CD4-positive, alpha-beta T cell treated with Interleukin-12 subunit alpha and Interleukin-12 subunit beta, for 1 hour (primary cell): ENCODE measurements at regions not wholly inside any gene's neighbourhood (a gene's known extent, or its start where the extent isn't known, plus 50 kb on each side); places are given as distances from the start of the nearest gene placed in this dataset.

Source experiments
- DNase-seq: peaks from one replicate; pipeline ENCODE4 v3.0.0-alpha.2; 2020

DNA sequence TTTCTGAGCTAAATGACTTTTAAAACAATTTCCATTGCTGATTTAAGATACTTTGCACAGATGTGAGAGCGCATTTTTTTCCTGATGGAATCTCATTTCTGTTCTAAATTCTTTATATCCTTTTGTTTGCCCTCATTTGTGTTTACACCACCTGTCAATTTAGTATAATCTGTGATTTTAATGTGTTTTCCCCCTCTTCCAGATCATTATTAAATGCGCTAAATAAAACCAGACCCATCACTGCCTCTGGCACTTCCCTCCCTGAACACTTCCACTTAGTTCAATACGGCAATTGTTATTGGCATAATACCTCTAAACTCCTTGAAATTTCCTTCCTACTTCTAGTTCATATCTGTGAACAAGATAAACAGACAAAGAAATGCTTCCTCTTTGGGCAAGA lies 186.9 kb upstream of the ADGRL2 start:
- no peak for DNase-seq

DNA sequence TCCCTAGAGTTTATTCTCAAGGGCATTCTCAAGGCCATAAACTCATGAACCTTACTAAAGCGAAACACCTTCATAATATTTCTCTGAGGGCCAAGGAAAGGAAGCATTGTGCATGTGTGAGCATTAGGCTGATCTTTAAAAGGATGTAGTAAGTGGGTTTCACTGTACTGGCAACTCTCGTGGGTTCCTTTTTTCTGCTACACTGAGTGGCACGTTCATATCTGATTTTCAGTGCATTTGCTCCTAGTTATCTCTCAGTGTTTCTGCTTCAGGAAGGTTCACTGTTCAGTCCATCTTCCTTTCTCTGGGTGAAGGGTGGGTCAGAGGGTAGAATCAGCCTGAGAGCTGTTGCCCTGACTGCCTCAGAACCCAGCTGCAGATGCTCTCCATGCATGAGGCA lies 192.8 kb upstream of the ADGRL2 start:
- no peak for DNase-seq

DNA sequence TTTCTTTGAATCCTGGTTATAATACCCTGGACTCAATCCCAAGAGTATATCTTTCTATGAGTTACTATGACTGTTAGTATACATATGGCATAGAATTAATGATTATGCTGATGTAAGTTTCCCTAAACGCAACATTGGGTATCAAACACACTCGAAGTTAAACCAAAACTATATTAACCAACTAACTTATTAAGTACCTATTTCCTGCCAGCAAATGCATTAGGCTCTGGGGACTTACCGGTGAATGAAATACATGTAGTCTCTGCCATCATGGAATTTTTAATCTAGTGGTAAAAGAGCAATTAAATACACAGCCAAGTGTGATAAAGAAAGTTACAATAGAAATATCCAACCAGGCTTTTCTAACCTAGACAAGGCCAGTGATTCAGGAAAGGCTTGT lies 193.6 kb upstream of the ADGRL2 start:
- DNase-seq, result no peak

DNA sequence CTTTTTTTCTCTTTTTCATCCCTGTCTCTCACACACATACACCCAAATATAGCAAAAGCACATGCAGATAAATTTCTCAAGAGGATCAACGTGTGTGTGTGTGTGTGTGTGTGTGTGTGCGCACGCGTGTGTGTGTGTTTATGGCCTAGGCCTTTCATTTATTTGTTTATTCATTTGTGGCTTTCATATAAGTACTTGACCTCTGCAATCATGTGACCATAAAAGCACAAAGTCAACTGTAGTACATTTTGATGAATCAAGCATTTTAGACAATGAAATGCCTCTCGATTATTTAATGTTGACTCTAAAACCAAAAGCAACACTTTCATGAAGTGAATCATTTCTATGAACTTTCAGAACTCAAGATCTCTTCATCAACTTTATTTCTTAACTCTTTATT lies 194.1 kb upstream of the ADGRL2 start:
- DNase-seq, result no peak

DNA sequence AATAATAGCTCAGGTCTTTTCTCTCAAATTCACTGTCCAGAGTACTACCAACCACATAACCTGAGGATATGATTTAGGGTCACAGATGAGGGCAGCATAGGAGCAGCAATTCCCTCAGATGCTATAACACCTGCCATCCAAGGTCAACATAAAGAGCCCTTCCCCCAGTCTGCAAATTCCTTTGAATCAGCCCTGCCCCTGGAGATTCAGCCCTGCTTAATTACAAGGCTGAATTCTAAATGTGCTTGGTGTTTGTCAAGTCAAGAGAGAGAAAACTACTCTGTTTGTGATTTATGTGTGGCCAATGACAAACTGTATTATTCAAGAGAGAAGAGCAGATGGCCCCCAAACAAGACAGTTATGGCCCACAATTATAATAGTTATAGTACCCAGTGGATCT lies 195.7 kb upstream of the ADGRL2 start:
- no peak for DNase-seq

DNA sequence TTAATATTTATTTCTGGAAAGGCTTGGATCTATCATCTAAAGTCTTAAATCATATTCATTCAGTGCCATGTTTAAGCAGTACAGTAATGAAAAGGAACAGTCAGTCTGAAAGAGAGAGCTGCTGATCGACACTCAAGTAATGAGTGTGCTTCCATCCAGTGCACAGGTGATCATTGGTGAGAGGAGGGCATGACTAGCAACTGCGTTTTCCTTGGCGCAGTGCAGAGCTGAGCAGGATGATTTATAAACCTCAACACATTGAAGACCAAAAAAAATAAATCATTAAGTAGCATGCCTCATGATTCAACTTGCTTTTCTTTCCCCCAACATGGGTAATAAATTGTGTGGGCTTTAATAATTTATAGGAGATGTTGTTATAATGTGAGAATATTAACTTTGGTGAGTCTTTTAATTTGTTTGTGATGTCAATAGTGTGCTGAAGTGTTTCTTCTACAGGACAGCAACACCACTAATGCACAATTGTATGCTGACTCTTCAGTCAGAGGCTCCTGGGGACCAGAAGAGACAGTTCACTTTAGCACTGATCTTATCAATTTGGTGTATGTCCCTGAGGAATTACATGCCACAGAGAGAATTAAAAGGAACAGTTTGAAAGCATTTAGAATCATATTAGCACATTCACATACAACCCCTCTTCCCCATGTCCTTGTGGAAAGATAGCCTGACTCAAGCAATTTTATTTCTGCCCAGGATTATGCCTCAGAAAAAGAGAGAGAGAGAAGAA lies 199.7 kb upstream of the ADGRL2 start:
- DNase-seq, result no peak

DNA sequence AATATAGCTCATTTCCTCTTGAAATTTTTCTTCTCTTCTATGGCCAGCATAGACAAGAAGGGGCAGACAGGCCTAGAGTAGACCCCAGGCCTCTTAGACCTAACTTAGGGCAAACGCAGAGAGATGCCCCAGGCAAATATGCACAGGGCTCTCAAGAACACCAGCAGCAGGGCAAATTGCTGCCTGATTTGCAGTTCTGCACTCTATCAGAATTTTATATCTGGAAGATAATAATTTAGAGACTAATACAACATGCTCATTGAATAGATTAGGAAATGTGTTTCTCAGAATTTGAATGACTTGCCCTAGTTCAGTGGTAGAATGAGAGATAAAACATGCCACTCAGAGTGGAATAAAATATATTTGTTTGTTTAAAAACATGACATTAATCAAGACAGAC lies 200.4 kb upstream of the ADGRL2 start:
- DNase-seq, result no peak

DNA sequence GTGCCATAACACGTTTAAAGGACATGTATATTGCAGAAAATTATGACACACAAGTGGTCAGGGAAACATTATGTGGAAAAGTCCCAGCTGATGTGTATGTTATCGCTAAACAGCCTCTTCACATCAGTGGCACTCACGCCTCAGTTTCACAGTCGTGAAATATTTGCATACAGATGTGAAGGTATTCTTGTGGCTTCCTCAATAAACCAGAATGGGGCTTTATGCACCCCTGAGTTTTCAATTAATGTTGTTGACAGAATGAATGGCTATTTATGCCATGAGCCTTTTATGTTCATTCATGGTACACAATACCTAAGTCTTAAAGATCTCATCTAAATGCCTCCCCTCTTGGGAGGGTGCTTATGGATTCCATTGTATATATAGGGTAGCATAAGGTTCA lies 202.1 kb upstream of the ADGRL2 start:
- no peak for DNase-seq

DNA sequence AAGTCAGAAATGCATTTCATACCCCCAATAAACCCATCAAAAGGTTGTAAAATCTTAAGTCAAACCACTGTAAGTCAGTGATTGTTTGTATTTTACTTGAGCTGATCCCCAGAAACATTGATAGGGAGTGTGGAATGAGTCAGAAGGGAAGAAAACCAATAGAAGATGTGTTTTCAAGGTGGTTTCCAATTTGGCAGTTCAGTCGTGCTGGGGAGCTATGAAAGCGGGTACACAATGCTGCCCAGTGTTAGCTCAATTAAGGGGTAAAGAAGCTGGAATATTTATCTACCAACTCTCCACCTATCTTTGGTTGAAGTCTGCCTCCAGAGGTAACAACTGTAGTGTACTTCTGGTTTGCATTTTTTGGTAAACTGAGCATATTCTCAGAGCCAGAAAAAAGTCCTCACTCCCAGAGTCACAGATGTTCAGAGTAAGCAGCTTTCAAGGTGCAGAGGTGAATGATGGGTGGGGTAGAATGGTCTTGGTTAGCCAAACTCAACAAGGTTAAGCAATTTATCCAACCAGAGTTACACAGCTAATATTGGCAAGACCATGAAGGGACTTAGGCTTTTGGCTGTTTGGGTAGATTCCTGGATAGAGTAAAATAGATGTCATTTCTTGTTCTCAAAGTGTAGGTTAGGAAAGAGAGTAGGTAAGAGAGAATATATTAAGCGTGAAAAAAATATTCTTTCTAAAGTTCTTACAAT lies 202.9 kb upstream of the ADGRL2 start:
- DNase-seq, result no peak

DNA sequence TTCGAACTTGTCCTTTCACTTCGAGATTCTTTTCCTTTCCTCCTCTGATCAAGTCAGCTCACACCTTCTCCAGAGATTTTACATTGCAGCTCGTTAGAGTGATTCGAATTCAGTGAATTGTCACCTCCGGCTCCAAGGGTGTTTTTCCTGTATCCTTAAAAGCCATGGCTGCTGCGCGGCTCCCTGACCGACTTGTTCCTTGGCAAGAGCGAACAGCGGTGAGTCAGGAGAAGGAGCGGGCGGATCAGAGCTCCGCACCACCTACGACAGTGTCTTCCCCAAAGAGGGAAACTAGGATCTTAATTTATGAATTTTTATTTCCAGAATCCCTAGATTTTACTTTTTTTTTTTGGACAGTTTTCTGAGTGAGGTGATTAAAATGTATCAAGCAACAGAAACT lies 204.4 kb upstream of the ADGRL2 start:
- DNase-seq, result no peak

DNA sequence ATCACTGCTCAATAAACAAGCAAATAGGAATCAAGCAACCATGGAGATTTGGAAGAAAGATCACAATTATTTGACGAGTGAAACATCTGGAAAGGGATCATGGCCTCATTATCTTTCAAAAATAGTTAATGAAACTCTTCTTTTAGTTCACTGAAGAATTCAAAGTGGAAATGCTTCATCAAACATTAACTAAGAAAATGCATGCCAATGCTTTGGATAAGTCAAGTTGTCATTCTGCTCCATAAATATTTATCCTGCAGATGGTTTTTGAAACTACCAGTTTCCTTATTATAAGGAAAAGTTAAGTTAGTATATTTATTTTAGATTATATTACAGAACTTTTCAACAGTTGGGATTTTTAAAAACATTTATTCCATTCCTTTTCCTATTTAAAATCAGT lies 206.5 kb upstream of the ADGRL2 start:
- no peak for DNase-seq

DNA sequence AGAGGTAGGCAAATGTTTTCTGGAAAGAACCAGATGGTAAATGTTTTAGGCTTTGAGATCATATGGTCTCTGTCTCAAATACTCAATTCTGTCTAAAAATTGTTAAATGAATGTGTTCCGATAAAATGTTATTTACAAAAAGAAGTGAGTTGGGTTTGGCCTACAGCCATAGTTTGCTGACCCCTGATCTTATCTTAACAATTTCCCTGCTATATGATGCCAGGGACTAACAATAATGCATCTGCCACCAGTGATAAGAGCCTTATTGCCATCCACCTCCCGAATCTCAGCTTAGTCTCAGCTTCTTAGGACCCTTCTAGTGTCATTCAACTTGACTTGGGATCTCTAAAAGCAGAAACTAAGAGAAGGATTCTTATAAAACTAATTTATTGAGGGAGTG lies 208.5 kb upstream of the ADGRL2 start:
- DNase-seq, result no peak

DNA sequence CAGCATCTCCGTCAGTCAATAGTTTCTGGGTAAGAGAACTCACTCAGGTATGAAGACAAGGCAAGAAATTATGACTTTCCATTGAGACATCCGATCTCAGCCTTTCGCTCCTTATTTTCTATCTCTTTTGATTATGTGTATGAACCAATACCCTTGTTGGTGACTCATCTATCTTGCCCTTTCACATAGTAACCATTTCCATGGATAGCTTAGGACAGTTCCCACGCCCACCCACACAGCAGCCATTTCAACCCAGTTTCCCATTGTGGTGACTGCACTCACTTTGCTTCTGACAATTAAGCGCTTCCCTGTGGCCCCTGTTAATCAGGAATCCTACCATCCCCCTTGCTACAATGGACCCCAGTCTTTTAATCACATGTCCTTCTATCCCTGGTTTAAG lies 210.6 kb upstream of the ADGRL2 start:
- no peak for DNase-seq

DNA sequence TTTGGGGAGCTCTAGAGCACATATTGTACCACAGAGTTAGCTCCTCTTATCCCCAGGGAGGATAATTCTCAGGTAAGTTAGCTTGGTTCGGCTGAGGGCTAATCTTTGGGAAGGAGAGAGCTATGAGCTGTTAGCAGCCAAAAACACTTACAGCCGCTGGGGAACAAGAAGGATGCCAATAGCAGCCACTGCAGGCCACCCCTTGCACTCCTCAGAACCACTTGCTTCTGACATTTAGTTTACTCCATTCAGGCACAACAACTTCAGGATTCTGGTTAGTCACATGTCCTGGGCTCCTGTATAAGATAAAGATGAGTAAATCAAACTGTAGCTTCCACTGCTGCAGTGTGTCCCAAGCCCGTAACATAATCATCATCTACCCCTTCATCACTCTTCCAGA lies 212.6 kb upstream of the ADGRL2 start:
- no peak for DNase-seq

DNA sequence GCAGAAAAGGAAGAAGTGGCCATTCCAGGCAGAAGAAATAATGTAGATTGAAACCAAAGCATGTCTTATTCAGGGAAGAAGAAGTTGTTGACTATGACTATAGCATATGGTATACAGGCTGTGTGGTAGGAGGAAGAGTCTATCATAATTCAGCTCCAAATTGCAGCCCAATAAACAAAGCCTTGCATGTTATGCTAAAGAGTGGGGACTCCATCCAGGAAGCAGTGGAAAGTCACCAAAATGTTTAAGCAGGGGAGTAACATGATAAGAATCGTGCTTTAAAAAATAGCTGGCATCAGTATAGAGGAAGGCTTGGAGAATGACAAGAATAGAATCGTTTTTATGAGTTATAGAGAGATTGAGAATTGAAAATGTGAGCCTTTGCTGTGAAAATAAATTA lies 213.3 kb upstream of the ADGRL2 start:
- DNase-seq, result no peak

DNA sequence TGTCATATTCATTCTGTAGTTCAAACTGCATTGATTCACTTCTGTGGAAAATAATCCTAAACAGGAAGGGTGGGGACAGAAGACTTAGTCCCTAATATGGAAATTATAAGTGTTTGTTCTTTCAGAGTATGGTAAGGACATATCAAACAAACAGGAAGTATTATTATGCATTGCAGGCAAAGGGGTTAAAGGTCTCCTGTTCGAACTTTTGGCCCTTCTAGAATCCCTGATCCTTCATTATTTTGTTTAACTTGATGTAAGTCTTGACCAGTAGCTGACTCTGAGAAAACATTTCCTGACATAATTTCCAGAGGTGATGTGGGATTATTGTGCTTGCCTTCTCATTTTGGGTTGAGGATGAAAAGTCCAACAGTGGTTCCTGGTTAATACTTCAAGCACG lies 215.4 kb upstream of the ADGRL2 start:
- DNase-seq, result no peak

DNA sequence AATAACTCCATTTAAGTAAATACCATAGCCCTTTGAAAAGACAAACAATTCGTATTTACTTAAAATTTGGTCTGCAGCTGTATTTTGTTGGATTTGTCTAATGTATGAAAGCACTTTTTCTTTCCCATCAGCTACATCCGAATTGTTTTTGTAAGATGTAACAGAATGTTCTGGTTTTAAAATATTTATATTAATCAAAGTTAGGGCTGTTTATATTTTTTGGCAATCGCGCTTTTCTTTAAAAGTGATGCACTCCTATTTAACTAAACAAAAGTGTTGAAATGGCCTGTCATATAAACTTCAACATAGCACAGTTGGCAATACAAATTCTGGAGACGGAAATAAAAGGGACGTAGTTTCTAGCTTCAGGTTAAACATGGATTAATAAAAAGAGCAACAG lies 216.3 kb upstream of the ADGRL2 start:
- no peak for DNase-seq

DNA sequence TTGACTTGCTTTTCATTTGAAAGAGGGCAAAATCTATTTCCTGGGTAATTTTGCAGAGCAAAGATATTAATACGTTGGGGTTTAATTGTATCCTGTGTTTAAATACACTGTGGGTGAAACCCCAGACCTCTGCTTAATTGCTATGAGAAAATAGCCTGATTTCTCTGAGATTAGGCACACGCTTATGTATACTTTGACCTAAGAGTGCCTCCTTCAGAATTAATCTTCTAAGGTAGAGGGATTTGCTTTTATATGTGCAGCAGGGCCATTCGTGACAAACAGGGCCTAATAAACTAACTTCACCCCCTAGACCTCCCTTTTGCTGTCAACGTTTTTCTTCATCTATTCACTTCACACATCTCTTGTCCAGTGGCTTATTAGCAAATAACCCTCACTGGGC lies 216.9 kb upstream of the ADGRL2 start:
- DNase-seq, result no peak

DNA sequence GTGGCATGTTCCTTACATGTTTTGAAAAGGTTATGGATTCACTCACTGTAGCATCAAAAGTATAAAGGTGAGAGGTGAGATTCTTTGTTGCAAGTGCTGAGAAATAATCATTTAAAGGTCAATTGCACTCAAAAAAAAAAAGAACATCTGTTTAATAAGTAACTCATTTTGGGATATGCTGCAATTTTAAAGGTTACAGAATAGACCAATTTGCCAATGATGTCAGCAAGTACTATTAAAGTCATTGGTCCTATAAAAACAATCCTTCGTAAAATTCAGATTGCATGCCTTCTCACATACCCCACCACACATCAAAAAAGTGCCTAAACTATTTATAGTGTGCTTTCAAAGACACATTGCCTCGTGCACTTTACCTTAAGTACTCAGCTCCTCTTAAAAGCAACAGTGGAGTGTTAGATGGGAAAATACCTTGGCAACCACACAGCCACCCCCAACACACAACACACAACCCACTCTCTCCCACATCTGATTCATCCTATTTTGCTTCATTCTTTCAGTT lies 218.2 kb upstream of the ADGRL2 start:
- no peak for DNase-seq

DNA sequence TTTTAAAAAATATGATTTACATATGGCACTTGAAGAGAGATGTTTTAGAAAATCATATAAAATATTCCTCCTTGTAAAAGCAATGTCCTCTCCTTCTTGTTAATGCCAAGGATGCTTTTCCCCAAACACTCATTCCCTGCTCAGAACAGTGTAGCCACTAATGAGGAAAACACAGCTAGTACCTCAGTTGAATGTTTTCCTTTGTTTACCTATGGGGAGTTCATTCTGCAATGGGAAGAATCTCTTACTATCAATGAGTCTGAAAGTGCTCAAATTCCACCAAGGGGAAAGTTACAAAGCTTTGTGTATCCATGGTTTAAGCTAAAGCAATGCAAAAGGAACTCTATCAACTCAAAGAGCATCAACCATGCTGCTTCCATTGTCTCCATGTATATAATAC lies 221.9 kb upstream of the ADGRL2 start:
- DNase-seq, result no peak

DNA sequence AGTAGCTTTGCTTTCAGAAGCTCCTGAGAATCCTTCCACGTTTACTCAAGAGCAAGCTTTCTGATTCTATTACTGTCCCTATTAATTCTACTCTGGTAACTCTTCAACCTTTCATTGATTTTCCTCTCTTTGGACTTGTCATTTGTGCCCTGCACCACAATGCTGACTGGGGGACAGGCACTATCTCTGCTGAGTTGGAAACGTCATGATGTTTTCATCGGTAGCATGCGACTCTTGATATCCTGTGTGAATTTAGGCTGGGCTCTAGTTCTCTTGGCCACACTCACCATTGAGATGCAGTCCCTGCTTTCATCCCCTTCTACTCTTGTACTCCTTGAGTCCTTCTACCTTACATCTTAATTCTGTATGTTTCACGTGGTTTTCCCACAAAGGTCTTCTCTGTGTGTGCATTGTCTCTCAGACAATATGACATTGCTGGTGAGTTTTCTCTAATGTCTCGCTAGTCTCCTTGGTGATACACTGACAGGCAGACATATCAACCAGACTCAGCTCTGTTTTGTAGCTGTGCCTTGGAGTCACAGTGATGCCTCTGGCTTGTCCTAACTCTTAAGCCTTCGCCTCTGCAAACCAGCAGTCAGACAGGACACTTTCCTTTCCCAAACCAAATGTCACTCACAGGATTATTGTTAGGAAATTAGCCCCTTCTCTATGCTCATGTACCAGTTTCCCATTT lies 223.6 kb upstream of the ADGRL2 start:
- no peak for DNase-seq

DNA sequence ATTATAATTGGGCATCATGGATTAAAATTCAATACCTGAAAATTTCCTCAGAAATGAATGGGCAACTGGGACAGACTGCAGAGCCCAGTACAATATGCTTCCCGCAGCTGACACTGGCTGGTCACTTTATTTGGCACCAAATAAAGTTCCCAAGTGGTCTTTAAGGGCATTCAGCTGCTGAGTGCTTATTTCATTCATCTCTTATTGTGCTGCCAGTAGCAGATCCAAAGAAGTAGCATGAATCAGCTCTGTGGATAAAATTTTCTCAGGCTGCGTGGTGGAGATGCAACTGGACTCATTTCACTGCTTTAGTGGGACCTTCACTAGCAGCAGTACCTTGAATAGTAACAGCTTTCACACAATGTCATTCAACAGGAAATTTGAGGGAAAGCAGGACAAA lies 226.3 kb upstream of the ADGRL2 start:
- DNase-seq, result no peak

DNA sequence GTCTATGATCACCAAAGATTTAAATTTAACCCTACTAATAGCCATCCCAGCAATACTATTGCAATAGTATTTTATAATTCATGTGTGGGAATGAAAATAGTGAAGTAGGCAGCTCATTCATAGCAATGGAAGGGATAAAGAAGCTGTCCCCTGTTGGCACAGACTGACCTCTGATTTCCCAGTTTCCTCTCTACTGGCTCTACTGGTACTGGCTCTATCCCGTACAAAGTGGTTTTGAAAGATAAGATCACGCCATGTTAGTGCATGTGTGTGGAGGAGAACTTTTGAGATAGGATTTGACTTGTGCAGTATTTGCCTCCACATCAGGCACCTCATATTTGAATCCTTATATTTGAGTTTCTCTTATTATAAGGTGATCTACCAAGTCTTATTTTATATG lies 227.3 kb upstream of the ADGRL2 start:
- no peak for DNase-seq

DNA sequence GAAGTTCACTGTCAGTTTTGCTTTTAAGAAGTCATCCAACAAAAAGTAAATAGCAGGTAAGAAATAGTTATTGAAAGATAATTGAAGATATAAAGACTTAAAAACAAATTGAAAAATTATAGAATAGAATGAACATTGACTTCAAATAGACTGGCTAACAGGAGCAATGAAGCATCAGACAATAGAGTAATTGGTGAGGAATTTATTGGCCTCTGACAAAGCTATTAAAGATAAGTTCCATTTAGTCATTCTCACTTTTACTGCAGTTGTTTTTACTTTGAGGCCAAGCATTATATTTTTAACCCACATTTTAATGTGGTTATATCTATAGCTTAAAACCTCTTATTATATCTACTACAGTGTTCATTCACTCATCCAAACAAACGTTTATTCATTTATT lies 228.8 kb upstream of the ADGRL2 start:
- DNase-seq, result no peak
